AG20443 (cell line): ENCODE measurements at regions not wholly inside any gene's neighbourhood (a gene's known extent, or its start where the extent isn't known, plus 50 kb on each side); places are given as distances from the start of the nearest gene placed in this dataset.

ENCODE experiments used
- DNase-seq: peaks from one replicate; pipeline ENCODE4 v3.0.0; 2012; ENCODE audit warnings: low spot score, mixed read lengths

- no peak for DNase-seq
Measured at GRCh38 chr16:61596655-61597054, 439.6 kb downstream of the CDH8 start.

DNA sequence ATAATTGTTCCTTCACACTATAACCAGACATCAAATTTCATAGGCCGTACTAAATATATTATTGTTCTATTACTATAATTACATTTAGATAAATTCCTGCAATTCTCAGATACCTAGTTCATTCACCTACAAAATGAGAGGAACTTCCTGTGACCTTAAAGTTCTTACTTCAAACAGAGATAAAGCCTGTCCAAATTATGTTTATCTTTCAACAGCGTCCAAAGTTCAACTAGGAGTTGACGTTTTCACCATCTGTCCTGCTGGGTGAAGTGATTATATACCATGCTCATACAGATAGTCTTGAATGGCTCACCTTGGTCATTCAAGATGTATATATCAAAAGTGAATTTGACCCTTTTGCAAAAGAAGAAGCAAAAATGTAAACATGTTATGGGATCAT lies 440.6 kb downstream of the CDH8 start:
- no peak for DNase-seq

GRCh38 chr16:61590577-61590976 lies 445.7 kb downstream of the CDH8 start:
- no peak for DNase-seq

- no peak for DNase-seq
Measured at GRCh38 chr16:61587526-61587925, 448.7 kb downstream of the CDH8 start.

GRCh38 chr16:61581417-61582046 lies 454.7 kb downstream of the CDH8 start:
- no peak for DNase-seq

DNA sequence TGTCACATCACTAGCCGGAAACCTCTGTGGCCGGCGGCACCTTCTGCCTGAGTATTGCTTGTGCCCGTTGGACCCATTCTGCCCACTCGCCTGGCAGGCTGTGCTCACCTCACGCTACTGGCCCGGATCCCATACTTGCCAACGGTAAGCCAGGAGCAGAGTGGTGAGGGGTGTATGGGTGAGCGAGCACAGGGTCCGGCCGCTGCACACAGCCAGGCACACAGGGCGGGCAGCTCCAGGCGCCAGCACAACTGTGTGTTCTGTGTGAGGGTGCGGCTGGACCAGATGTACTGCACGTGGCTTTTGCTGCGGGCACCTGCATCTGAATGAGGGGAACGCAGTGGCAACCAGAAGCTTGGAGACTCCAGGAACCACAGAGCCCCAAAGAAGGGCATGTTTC lies 455.7 kb downstream of the CDH8 start:
- DNase-seq = no peak

DNA sequence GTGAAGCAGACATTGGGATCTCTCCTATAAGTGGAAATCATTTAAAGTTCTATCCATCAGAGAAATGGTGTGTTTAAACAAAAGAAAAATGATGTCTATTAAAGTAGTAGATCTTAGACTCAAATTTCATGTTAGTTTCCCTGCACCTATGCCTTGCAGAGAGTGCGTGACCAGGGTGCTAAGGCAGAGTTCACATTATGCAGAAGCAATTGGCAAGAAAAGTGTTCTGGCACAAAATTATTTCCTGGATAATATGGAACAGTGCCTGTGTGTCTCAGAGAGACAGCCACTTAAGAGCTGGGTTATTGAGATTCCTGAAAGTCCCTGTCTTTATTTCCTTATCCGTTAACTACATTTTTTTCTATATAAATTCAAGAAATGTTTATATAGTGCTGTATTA lies 457.0 kb downstream of the CDH8 start:
- no peak for DNase-seq

DNA sequence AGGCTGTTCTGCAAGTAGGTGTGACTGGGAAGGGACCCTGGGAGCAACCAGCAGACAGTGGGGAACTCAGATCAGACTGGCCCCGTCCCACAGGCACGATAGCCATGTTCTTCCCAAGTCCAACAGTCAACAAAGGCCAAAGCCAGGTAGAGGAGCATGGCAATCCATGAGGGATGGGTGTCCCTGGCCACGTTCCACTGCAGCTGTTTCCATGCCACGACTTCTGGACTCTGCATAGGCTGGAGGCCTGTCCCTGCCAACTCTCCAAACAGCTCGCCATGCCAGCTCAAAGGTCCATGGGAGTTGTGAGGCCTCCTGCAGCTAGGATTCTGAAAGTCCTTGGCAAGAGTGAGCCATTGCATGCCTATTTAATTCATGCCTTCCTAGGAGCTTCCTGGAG lies 459.8 kb downstream of the CDH8 start:
- DNase-seq = no peak

- DNase-seq = no peak
Measured at GRCh38 chr16:61575617-61576016, 460.6 kb downstream of the CDH8 start.

DNA sequence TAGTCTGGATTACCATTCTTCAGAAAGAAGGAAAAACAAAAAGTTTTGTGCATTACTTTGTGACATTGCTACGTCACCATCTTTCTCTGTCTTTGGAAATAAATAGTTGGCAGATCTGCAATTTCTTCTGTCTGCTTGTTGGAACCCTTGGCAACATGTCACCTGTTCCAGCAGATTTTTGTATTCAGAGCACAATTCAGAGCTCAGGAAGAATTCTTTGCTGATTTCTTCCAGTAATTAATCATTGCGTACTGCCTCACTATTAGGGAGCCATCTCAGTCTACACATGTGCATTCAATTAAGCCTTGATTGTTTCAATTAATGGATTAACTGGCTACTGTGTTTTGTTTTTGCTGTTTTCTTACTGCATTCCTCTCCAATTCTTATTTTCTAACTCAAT lies 467.2 kb downstream of the CDH8 start:
- no peak for DNase-seq

DNA sequence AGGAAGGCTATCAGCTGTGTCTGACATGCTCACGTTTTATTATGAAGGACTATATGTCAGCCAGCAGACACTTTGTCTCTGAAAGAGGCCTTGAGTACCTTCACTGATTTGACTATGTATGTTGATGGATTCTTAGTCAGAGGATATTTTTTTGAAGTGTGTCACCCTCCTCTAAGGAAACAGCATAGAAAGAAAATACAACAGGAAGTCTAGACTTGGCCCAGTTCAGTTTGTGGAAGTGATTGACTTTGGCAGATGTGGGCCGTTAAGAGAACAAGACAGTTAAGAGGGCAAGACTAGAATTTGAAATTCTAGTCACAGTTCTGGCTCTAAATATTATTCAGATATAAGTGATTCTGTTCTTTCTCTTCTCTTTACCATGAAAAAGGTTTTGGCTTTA lies 471.5 kb downstream of the CDH8 start:
- DNase-seq = no peak

DNA sequence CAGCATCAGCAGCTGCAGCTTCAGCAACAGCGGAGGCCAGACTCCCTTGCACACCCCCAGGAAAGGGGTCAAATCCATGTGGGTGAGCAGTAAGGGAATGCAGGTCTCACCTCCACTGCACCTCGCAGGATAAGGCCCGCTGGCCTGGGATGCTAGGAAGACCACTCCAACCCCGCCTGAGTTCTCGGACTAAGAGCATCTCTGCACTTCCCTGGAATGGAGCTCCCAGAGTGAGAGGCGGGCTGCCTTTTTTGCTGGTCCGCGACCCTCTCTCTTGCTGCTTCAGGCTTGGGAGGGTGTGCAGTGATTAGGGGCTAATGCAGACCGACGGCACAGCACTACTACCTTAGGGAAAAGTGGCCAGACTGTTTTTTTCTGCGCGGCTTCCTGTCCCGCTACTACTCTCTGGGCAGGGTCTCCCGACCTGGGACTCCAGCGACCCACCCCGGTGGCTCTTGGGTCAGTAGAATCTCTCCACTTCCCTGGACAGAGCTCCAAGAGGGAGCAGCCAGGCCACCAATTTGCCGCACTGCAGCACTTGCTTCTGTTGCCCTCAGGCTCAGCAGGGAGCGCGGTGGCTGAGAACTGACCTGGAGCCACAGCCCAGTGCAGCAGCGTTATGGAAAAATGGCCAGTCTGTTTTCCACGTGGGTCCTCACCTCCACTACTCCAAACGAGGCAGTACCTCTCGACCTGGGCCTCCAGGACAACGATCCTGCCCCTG lies 480.4 kb downstream of the CDH8 start:
- DNase-seq = no peak

DNA sequence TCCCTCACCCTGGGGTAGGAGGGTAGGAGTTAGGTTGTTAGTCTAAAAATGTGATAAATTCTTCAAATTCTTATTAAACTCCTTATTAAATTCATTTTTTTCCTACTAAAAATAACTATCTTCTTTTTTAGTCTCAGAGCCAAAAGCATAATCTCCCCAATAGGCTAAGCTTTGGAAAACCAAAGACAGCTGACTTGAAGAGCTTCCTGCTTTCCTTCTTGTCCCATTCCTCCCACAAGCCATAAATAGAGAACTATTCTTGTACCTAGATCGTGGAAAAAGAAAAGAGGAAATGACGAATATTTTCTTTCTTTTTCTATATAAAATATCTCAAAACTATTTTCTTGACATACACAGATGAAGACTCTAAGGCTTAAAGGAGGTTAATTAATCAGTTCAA lies 486.9 kb downstream of the CDH8 start:
- DNase-seq = no peak

- DNase-seq = no peak
Measured at GRCh38 chr16:61547626-61548025, 488.6 kb downstream of the CDH8 start.

GRCh38 chr16:61544165-61544564 lies 492.1 kb downstream of the CDH8 start:
- DNase-seq = no peak

- no peak for DNase-seq
Measured at GRCh38 chr16:61540216-61540615, 496.0 kb downstream of the CDH8 start.

DNA sequence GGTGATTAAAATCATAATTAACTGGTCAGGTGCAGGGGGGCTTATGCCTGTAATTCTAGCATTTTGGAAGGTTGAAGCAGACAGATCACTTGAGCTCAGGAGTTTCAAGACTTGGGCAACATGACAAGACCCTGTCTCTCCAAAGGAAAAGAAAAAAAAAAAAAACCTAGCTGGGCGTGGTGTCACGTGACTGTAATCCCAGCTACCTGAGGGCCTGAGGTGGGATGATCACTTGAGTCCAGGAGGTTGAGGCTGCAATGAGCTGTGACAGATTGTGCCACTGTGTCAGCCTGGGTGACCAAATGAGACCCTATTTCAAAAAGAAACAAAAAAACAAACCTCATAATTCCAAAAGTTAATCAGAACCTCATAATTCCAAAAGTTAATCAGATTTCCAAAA lies 505.5 kb downstream of the CDH8 start:
- DNase-seq = no peak

DNA sequence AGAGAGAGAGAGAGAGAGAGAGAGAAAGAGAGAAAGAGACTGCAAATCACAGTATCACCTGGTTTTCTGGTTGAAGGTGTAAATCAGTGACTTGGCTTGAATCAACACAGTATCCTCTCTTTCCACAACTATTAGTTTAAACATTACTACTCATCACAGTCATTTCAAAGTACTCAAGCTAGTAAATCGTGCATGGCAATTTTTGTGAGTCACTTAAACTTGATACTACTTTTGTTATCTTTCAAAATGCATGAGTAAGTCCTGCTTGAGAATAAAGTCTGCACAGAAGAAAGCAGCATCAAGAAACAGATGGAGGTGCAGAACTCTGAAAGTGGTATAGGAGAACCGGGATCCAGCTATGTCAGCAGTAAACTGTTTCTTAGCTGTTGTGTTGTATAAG lies 535.4 kb downstream of the CDH8 start:
- DNase-seq = no peak

DNA sequence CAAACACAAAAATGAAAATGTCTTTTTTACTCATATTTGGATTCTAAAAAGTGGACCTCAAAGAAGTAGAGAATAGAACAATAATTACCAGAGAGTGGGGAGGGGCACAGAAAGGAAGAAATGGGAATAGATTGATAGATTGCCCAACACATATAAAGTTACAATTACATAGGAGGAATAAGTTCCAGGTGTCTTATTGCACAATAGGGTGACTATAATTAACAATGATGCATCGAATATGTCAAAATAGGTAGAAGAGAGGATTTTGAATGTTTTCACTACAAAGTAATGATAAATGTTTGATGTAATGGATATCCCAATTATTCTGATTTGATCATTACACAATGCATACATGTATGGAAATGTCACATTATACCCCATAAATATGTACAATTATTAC lies 556.0 kb downstream of the CDH8 start:
- no peak for DNase-seq

DNA sequence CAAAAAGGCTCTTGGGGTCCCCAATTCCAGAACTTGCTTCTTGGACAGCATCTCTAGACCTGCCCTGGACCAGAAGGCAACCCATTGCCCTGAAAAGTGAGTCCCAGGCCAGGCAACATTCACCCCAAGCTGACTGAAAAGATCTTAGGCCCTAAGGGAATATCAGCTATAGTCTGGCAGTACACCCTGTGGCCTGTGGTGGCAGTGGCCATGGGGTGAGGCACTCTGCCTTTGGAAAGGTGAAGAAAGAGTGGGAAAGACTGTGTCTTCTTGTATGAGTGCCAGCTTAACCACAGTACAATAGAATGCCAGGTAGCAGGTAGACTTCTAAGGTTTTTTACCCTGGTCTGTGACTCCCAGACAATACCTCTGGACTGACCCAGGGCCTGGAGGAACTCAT lies 564.5 kb downstream of the CDH8 start:
- no peak for DNase-seq

- no peak for DNase-seq
Measured at GRCh38 chr16:61471023-61471422, 565.2 kb downstream of the CDH8 start.

DNA sequence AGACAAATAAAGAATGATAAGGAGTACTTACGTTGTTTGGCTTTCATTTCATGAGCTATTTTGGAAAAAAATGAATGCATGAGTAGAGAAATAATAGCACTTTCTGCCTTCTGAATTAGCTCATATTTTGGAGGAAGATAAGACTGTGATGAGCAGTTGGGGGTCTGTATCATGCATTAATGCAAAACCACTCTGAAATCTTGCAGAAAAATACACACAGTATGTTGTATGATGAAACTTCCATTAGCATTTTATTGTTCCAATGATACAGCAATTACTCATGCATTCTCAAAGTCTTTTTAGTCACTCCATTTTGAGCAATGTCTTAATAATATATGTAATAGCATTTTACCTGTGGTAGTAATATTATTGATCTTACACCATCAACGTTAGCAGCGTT lies 571.0 kb downstream of the CDH8 start:
- no peak for DNase-seq

- DNase-seq = no peak
Measured at GRCh38 chr16:61460020-61460419, 576.2 kb downstream of the CDH8 start.

DNA sequence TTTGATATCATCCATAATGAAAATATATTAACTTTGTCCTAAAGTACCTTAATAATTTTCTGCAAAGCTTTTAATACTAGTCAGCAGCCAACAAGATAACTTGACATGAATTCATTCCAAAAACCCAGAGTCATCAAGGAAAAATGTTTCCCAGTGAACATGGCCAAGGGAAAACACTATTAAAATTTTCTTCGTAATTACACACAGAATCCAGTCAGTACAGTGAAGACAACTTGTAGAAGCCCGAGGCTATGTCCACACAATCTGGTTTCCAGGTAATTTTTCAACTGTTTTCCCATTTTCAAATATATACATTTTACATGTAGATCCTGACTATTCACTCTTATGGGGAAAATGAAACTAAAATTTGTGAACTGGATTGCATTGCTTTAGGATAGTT lies 600.9 kb downstream of the CDH8 start:
- no peak for DNase-seq
